Stimulated activated CD4-positive, alpha-beta T cell treated with anti-CD3 and anti-CD28 coated beads, Interleukin-4, amount 100 ng/mL, for 4 hours (primary cell): ENCODE measurements at regions not wholly inside any gene's neighbourhood (a gene's known extent, or its start where the extent isn't known, plus 50 kb on each side); places are given as distances from the start of the nearest gene placed in this dataset.

Source experiments
- DNase-seq, 2 experiments: peaks; one replicate each; pipeline ENCODE4 v3.0.0-alpha.2; 2020

- DNase-seq = no peak
Observed at GRCh38 chr4:106422766-106423165, 54.2 kb upstream of the GIMD1 start.

GRCh38 chr4:106421441-106422296 is 53.1 kb upstream of the GIMD1 start:
- no peak for DNase-seq

GRCh38 chr4:106418444-106418843 is 49.9 kb upstream of the GIMD1 start:
- DNase-seq = no peak
